ENCODE measurements at regions not wholly inside any gene's neighbourhood (a gene's known extent, or its start where the extent isn't known, plus 50 kb on each side); places are given as distances from the start of the nearest gene placed in this dataset.
"Not testable (repeated sequence)": the region's sequence is repeated elsewhere in the genome, so short reads cannot be mapped to it uniquely, and the experiment has no call there.

- H3K4me2 ChIP-seq (ENCODE audit: low read depth, low read length, poor library complexity, severe bottlenecking); H3K9me3 ChIP-seq (ENCODE audit: low read length); H3K36me3 ChIP-seq (ENCODE audit: insufficient read depth, low read length); H3K79me2 ChIP-seq (ENCODE audit: low read length); H3K27me3 ChIP-seq (ENCODE audit: low read length); H3K9ac ChIP-seq (ENCODE audit: low read length); H3K4me3 ChIP-seq (ENCODE audit: low read length); H3K4me1 ChIP-seq (ENCODE audit: low read length); H4K20me1 ChIP-seq (ENCODE audit: insufficient read depth, low read depth, low read length); H3K27ac ChIP-seq (ENCODE audit: low read length); H3K9me2 ChIP-seq (replicated peaks; ENCODE audit: insufficient read depth, low read length); H2AFZ ChIP-seq (ENCODE audit: low read length); DNase-seq: not testable (repeated sequence)
These were observed 54.7 kb downstream of the OR4M2 start for GRCh38 chr15:22134941-22135566.

- H3K27me3 ChIP-seq (ENCODE audit: low read length); H2AFZ ChIP-seq (ENCODE audit: low read length); H3K4me1 ChIP-seq (ENCODE audit: low read length); H3K36me3 ChIP-seq (ENCODE audit: insufficient read depth, low read length); DNase-seq; H3K9me2 ChIP-seq (replicated peaks; ENCODE audit: insufficient read depth, low read length); H3K9ac ChIP-seq (ENCODE audit: low read length); H4K20me1 ChIP-seq (ENCODE audit: insufficient read depth, low read depth, low read length); H3K9me3 ChIP-seq (ENCODE audit: low read length); H3K4me2 ChIP-seq (ENCODE audit: low read depth, low read length, poor library complexity, severe bottlenecking); H3K4me3 ChIP-seq (ENCODE audit: low read length); H3K79me2 ChIP-seq (ENCODE audit: low read length); H3K27ac ChIP-seq (ENCODE audit: low read length): not testable (repeated sequence)
These were observed 57.2 kb downstream of the OR4M2 start for GRCh38 chr15:22137572-22137971.

- not testable (repeated sequence) for H2AFZ ChIP-seq (ENCODE audit: low read length); H3K79me2 ChIP-seq (ENCODE audit: low read length); H3K27me3 ChIP-seq (ENCODE audit: low read length)
These were observed 60.8 kb downstream of the OR4M2 start for GRCh38 chr15:22141106-22141505.

GRCh38 chr15:22148109-22148508, 67.8 kb downstream of the OR4M2 start:
- not testable (repeated sequence) for H3K79me2 ChIP-seq (ENCODE audit: low read length); H3K9ac ChIP-seq (ENCODE audit: low read length); DNase-seq; H2AFZ ChIP-seq (ENCODE audit: low read length); H3K4me1 ChIP-seq (ENCODE audit: low read length); H4K20me1 ChIP-seq (ENCODE audit: insufficient read depth, low read depth, low read length); H3K4me3 ChIP-seq (ENCODE audit: low read length); H3K27me3 ChIP-seq (ENCODE audit: low read length); H3K9me3 ChIP-seq (ENCODE audit: low read length); H3K9me2 ChIP-seq (replicated peaks; ENCODE audit: insufficient read depth, low read length); H3K4me2 ChIP-seq (ENCODE audit: low read depth, low read length, poor library complexity, severe bottlenecking); H3K36me3 ChIP-seq (ENCODE audit: insufficient read depth, low read length); H3K27ac ChIP-seq (ENCODE audit: low read length)

More at GRCh38 chr15:22141106-22141505, 60.8 kb downstream of the OR4M2 start:
- not testable (repeated sequence) for H3K9ac ChIP-seq (ENCODE audit: low read length); H3K4me2 ChIP-seq (ENCODE audit: low read depth, low read length, poor library complexity, severe bottlenecking); H3K9me3 ChIP-seq (ENCODE audit: low read length); DNase-seq; H3K4me1 ChIP-seq (ENCODE audit: low read length); H4K20me1 ChIP-seq (ENCODE audit: insufficient read depth, low read depth, low read length); H3K27ac ChIP-seq (ENCODE audit: low read length); H3K9me2 ChIP-seq (replicated peaks; ENCODE audit: insufficient read depth, low read length); H3K36me3 ChIP-seq (ENCODE audit: insufficient read depth, low read length); H3K4me3 ChIP-seq (ENCODE audit: low read length)

DNA sequence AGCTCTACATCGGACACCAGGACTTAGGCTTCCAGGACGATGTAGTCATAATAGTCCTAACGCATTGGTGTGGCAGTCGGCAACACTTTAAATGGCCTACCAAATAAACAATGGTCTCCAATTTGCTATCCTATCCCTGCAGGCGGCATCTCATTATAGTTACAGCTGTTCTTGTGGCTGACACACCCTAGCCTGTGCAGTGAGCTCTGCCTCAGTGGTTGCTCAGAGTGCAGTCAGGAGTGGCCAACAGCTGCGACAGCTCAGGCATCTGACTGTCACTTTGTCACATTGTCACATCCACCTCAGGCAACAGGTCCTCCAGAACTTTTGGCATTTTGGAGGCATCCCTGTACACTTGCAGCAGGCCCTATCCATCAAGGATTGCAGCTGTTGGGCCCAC, 77.9 kb downstream of the OR4M2 start:
- not testable (repeated sequence) for DNase-seq

GRCh38 chr15:22160283-22160682, 80.0 kb downstream of the OR4M2 start:
- H3K4me1 ChIP-seq (ENCODE audit: low read length); H3K36me3 ChIP-seq (ENCODE audit: insufficient read depth, low read length); H3K4me2 ChIP-seq (ENCODE audit: low read depth, low read length, poor library complexity, severe bottlenecking); H3K9me3 ChIP-seq (ENCODE audit: low read length); H3K9ac ChIP-seq (ENCODE audit: low read length); H3K27ac ChIP-seq (ENCODE audit: low read length); H3K9me2 ChIP-seq (replicated peaks; ENCODE audit: insufficient read depth, low read length); H2AFZ ChIP-seq (ENCODE audit: low read length); H3K79me2 ChIP-seq (ENCODE audit: low read length); H3K27me3 ChIP-seq (ENCODE audit: low read length); H4K20me1 ChIP-seq (ENCODE audit: insufficient read depth, low read depth, low read length); DNase-seq; H3K4me3 ChIP-seq (ENCODE audit: low read length): not testable (repeated sequence)

More for the DNA sequence above, 77.9 kb downstream of the OR4M2 start:
- not testable (repeated sequence) for H3K27ac ChIP-seq (ENCODE audit: low read length); H3K9me2 ChIP-seq (replicated peaks; ENCODE audit: insufficient read depth, low read length); H3K9ac ChIP-seq (ENCODE audit: low read length); H4K20me1 ChIP-seq (ENCODE audit: insufficient read depth, low read depth, low read length); H3K4me2 ChIP-seq (ENCODE audit: low read depth, low read length, poor library complexity, severe bottlenecking); H3K4me1 ChIP-seq (ENCODE audit: low read length); H2AFZ ChIP-seq (ENCODE audit: low read length); H3K9me3 ChIP-seq (ENCODE audit: low read length); H3K79me2 ChIP-seq (ENCODE audit: low read length); H3K36me3 ChIP-seq (ENCODE audit: insufficient read depth, low read length); H3K4me3 ChIP-seq (ENCODE audit: low read length); H3K27me3 ChIP-seq (ENCODE audit: low read length)

GRCh38 chr15:22160741-22161140, 80.4 kb downstream of the OR4M2 start:
- not testable (repeated sequence) for H2AFZ ChIP-seq (ENCODE audit: low read length); H3K27me3 ChIP-seq (ENCODE audit: low read length); H3K79me2 ChIP-seq (ENCODE audit: low read length); H3K27ac ChIP-seq (ENCODE audit: low read length); H3K36me3 ChIP-seq (ENCODE audit: insufficient read depth, low read length); H3K9me2 ChIP-seq (replicated peaks; ENCODE audit: insufficient read depth, low read length); DNase-seq; H3K9ac ChIP-seq (ENCODE audit: low read length); H4K20me1 ChIP-seq (ENCODE audit: insufficient read depth, low read depth, low read length); H3K4me2 ChIP-seq (ENCODE audit: low read depth, low read length, poor library complexity, severe bottlenecking); H3K4me3 ChIP-seq (ENCODE audit: low read length); H3K9me3 ChIP-seq (ENCODE audit: low read length); H3K4me1 ChIP-seq (ENCODE audit: low read length)

GRCh38 chr15:22161398-22161797, 81.1 kb downstream of the OR4M2 start:
- H2AFZ ChIP-seq (ENCODE audit: low read length); H3K4me2 ChIP-seq (ENCODE audit: low read depth, low read length, poor library complexity, severe bottlenecking); H3K4me1 ChIP-seq (ENCODE audit: low read length); H3K9me2 ChIP-seq (replicated peaks; ENCODE audit: insufficient read depth, low read length); H3K4me3 ChIP-seq (ENCODE audit: low read length); H3K36me3 ChIP-seq (ENCODE audit: insufficient read depth, low read length); H3K27ac ChIP-seq (ENCODE audit: low read length); DNase-seq; H4K20me1 ChIP-seq (ENCODE audit: insufficient read depth, low read depth, low read length); H3K79me2 ChIP-seq (ENCODE audit: low read length); H3K9me3 ChIP-seq (ENCODE audit: low read length); H3K9ac ChIP-seq (ENCODE audit: low read length); H3K27me3 ChIP-seq (ENCODE audit: low read length): not testable (repeated sequence)

GRCh38 chr15:22163715-22164114, 83.4 kb downstream of the OR4M2 start:
- not testable (repeated sequence) for H2AFZ ChIP-seq (ENCODE audit: low read length); H3K9me2 ChIP-seq (replicated peaks; ENCODE audit: insufficient read depth, low read length); DNase-seq; H3K27ac ChIP-seq (ENCODE audit: low read length); H3K27me3 ChIP-seq (ENCODE audit: low read length); H3K4me1 ChIP-seq (ENCODE audit: low read length); H3K79me2 ChIP-seq (ENCODE audit: low read length); H3K4me2 ChIP-seq (ENCODE audit: low read depth, low read length, poor library complexity, severe bottlenecking); H4K20me1 ChIP-seq (ENCODE audit: insufficient read depth, low read depth, low read length); H3K36me3 ChIP-seq (ENCODE audit: insufficient read depth, low read length); H3K4me3 ChIP-seq (ENCODE audit: low read length); H3K9me3 ChIP-seq (ENCODE audit: low read length); H3K9ac ChIP-seq (ENCODE audit: low read length)

All from Karpas-422 (cell line).